ENCODE measurements at regions not wholly inside any gene's neighbourhood (a gene's known extent, or its start where the extent isn't known, plus 50 kb on each side); places are given as distances from the start of the nearest gene placed in this dataset.
"Not testable (repeated sequence)": the region's sequence is repeated elsewhere in the genome, so short reads cannot be mapped to it uniquely, and the experiment has no call there.

DNA sequence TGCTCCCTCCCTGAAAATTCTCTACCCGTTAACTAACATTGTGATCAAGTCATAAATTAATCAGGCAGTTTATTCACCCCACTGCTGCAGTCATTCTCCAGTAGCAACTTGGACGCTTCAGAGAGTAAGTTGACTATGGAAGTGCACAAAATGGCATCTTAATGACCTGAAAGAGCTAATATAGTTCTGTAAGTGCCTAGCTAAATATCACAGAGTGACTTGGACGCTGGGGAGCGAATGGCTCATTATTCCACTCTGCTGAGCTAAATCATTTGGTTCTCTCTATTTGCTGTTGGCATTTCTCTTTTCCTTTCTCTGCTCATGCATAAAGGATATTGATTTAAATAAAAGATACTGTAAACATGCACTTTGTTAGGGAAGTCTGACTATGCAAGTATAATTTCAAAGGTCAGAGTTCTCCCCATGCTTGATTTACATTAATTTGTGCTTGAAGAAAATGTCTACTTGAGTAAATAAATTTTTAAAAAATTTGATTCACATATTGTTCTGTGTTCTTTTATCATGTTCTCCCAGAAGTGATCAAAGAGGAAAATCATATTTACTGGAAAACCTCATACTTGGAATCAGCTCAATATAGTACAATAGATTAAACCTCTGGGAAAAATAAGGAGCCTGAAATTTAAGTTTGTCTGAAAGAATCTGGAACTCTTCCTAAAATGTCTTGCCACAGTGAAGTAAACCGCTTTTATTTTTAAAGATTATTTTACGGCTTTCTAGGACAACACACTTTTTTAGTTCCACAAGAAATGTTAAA, 169.5 kb upstream of the HAPLN1 start:
- DNase-seq (ENCODE audit: low spot score) = no peak

DNA sequence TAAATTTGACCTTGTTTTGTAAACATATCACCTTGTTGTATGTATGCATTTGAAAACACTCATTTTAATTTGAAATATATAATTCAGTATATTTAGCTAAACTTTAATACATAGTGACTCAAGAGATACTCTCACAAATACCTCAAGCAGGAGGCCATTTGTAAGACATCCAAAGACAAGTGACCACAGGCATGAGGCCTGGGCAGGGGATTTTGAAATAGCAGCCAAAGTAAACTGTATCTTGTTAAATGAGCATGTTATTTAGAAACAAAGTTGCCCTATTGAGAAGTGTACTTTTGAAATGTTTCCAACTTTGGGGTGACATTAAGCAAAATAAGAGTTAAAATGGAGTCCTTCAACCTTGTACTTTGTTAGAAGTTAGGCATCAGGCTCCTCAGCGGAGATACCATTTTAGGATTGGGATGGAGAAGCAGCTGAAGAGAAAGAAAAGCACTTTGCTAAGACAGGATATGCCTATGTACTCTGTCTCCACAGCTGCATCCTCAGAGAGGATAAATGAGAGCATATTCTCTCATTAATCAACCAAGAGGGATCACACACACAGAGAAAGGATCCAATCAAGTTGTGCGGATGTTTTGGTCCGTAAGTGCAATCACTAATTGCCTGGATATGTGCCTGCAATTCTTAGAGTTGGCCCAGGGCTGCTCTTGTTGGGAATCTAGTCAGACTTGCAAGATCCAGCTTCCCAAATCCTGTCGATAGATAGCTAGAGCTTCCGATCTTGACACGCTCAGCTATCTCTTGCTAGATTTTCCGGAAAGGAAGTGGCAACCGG, 157.5 kb upstream of the HAPLN1 start:
- DNase-seq (ENCODE audit: low spot score) = no peak

DNA sequence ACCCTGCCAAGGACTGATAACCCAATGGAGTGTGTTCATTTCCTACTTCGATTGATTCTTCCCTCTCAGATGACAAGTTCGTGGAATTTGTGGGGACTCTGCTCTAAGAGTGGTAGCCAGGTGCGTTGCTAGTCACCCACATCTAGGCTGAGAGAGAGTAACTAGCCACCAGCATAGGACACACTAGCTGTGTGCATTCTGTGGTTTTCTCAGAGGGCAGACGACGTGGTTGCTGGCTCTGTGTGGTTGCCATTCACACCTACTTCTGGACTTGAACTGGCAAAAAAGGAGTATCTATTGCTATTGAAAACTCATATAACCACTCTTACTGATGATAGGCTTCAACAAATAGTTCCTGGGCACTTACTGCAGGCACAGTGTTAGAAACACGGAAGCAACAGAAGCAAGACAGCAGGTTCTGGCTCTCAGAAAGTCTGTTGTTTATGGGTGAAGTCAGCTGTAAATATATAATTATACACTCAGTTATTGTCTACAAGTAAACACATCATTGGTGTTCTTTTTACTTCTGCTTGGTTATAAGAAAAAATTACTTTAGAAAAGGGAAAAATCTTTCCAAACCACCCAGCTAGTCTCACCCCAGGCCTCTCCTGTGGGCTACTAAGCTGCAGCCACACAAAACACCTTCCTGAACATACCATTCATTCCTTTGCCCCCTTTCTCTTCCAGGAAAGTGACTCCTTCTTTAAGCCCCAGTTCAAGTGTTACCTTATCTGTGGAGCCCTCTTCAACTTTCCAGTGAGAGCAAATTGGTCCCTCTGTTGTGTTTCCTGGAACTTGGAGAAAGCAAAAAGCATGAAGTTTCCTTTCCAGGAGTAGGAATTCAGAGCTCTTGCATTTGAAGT, 151.1 kb upstream of the HAPLN1 start:
- no peak for DNase-seq (ENCODE audit: low spot score)

DNA sequence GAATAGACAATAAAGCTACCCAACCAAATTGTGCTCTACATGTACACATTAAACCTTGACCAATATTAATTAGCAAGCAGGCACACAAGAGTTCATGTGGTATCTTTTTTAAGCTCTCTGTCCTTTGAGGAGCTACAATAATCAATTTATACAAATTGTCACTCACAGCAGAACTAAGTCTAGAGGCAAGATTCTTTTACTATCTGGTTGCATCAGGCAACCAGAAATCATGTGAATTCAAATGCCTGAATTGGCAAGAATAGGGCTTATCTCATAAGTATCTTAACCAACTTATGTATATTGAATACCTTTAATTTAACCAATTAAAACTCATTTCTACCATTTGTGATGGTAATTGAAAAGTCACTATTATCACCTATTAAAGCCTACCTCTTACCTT, 145.5 kb upstream of the HAPLN1 start:
- no peak for DNase-seq (ENCODE audit: low spot score)

DNA sequence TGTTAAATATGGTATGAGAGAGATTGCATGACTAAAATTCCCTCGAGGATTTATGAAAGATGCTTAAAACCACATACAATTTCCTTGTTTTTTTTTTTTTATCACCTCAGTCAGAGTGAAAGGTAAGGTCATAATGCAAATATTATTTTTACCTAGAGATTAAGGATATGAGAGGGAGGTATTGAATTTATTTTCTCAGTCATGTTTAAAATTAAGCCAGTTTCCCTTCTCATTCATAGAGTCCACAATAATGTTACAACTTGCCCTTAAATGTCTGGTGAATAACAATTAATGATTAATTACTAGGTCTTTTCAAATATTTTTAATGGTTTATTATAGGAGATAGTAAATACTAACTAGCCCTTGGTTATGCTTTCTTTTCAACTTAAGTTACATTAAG, 144.9 kb upstream of the HAPLN1 start:
- no peak for DNase-seq (ENCODE audit: low spot score)

DNA sequence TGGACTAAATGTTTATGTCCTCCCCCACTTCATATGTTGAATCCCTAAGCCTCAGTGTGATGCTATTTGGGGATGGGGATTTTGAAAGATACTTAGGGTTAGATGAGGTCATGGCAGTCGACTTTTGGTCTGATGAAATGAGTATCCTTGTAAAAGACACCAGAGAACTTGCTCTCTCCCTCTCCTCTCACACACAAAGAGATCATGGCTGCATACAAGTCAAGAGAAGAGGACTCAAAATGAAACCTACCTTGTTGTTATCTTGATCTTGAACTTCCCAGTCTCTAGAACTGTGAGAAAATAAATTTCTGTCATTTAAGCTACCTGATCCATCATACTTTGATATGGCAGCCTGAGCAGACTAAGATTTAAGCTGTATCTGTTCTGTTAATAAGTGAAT, 144.0 kb upstream of the HAPLN1 start:
- no peak for DNase-seq (ENCODE audit: low spot score)

DNA sequence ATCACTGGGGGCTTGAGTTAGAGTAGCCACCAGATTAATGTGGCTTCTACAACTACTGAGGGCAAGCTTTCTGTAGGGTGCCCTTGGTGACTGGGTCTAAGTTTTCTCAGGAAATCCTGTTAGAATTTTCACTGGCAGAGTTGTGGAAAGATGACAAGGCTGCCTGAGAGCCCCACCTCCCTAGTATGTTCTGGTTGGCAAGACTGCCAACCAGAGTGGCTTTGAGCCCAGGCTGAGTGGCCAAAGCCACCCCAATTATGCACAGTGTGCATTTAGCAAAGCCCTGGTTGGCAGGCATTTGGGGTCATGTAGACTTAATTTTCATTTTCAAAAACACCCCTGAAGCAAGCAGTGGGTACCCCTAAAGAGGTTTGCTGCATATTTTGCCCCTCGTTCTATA, 136.7 kb upstream of the HAPLN1 start:
- DNase-seq (ENCODE audit: low spot score) = no peak

DNA sequence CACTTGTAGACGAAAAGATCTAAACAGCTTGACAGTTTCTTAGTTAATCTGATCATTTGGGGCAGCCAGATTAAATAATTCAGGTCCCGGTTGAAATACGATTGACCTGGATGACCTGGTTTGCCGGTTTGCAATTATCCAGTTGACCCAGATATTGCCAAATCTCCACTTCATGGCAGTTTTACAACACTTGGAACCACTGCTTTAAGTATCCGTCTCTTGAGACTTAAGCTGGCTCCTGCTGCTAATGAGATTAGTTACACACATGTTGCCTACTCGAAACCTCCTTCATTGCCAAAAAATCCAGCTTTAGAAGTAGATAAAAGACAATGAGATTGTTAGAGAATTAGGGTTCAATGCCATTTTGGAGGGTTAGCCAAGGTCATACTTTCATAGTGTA, 136.2 kb upstream of the HAPLN1 start:
- DNase-seq (ENCODE audit: low spot score) = no peak

DNA sequence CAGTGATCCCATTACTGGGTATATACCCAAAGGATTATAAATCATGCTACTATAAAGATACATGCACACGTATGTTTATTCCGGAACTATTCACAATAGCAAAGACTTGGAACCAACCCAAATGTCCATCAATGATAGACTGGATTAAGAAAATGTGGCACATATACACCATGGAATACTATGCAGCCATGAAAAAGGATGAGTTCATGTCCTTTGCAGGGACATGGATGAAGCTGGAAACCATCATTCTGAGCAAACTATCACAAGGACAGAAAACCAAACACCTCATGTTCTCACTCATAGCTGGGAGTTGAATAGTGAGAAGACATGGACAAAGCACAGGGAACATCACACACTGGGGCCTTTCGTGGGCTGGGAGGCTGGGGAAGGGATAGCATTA, 129.8 kb upstream of the HAPLN1 start:
- DNase-seq (ENCODE audit: low spot score) = not testable (repeated sequence)

DNA sequence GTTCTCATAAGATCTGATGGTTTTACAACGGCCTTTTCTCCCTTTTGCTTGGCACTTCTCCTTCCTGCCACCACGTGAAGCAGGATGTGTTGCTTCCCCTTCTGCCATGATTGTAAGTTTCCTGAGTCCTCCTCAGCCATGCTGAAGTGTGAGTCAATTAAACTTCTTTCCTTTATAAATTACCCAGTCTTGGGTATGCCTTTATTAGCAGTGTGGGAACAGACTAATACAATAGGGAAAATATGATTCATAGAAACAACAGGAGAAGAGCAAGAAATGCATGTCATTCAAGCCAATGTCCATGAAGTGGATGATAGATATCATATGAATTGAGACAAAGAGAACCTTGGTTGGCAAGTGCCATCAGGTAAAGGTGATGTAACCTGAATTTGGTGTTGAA, 128.3 kb upstream of the HAPLN1 start:
- DNase-seq (ENCODE audit: low spot score) = no peak

DNA sequence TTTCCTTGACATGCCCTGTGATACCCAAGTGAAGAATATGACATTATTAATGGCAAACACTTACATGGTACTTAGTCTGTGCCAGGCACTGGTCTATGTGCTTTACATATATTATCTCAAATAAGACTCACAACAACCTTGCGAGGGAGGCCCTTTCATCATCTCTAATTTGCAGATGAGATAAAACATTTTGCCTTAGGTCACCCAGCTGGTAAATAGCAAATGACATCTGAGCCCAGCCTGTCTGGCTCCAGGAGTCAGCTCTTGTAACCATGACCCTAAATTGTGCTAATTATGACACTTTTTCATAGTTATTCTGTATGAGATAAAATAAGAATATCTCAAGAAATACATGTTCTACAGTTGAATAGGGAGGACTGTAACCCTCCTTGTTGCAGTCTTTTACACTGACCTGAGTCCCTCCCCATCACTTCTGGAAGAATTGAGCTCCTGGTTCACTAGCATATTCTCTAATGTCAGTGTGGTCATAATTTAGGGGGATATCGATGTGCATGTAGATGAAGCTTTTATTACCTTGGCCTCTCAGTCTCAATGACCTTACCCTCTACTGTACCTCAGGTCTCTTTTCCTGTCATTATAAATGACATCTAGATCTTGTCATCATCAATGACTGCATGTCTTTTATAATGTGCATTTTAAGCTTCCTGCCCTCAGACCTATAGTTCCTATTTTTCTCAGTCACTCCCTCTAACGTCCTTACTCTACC, 126.1 kb upstream of the HAPLN1 start:
- DNase-seq (ENCODE audit: low spot score) = no peak

DNA sequence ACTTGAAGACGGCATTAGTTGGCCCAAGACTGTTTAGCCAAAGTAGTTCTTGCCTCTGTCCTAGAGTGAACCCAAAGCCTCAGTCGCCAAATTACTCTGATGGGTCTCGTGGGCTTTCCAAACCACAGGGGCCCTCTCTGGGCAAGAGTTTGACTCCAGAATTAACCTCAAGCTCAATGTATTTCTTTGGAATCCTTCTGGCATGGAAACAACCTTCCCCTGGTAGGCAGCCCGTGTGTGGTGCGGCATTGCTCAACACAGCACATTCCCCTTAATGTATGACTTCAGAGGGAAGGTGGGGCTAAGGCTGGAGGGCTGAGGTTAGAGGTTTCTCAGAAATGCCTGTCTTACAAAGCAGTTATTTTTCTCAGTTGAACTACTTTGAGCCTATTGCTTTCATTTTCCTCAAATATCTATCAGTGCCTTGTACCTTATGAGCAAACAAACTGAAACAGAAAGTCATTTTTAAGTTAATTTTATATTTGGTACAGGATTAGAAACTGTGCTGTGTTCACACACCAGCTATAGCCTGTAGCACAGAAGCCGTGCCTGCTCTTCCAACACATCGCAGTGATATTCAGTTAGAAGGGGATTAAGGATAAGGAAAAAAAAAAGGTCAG, 123.9 kb upstream of the HAPLN1 start:
- DNase-seq (ENCODE audit: low spot score) = peak; percentile 1

DNA sequence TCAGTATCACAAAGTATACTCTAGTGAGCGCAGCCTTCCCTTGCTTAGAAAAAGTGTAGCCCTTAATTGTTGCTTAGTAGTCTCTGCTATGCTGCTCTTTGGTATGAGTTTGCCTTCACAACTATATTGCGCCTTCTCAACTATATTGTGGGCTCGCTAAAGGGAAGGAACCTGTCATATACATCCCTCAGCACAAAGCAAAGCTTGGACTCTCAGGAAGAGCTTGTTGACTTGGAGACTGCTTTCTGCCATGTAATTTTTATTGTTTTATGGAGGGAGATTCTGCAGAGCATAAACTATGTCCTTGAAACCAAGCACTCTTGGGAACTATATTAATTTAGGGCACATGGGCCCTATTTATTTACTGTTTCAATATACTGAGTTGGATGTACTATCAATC, 119.1 kb upstream of the HAPLN1 start:
- DNase-seq (ENCODE audit: low spot score) = no peak

DNA sequence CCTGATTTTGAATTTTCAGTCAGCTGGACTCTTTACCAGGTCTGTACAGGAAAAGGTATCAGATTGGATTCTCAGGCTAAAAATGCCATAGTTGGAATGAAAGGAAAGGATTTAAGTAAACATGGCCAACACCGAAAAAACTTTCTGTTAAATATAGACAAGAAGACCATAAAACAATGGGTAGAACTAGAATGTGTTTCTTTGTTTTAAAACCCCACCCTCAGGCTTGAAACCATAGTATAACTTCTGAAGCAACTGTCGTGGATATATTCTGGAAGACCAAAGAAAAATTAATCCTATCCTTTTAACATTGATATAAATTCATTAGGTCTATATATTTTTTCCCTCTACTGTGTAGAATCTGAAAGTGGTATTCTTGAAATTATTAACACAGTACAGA, 118.6 kb upstream of the HAPLN1 start:
- no peak for DNase-seq (ENCODE audit: low spot score)

DNA sequence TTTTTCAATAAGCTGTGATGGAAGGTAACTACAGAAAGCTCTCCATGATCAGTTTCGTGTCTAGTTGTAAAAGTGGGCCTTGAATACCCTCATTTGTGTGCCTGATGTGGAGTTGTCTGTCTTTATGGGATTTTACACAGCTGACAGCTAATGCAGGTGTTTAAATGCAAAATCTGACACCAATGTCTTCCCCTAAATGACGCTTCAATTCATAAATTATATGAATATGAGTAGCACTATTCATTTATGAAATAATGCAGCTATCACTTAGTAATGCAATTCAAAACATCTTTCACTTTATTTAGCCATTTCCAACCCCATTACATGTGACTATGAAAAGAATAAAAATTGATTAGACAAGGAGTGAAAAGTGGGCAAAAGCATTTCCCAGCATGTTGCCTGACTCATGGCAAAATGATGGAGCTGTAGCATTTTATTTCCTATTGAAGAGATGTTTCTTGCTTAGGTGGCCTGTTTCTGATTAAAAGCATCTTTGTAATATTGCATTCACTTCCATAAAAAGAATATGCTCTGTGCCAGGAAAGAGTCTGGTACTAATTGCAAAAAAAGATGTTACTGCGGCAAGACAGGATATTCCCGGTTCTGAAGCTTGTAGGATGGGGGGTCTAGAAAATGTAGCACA, 116.7 kb upstream of the HAPLN1 start:
- DNase-seq (ENCODE audit: low spot score) = no peak

DNA sequence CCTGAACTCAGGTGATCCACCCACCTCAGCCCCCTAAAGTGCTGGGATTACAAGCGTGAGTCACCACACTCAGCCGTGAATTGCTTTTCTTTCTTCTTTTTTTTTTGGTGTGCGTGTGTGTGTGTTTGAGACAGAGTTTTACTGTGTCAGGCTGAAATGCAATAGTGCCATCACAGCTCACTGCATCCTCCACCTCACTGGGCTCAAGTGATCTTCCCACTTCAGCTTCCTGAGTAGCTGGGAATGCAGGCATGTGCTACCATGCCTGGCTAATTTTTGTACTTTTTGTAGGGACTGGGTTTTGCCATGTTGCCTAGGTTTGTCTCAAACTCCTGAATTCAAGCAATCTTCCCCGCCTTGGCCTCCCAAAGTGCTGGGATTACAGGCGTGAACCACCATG, 113.7 kb upstream of the HAPLN1 start:
- DNase-seq (ENCODE audit: low spot score) = no peak

DNA sequence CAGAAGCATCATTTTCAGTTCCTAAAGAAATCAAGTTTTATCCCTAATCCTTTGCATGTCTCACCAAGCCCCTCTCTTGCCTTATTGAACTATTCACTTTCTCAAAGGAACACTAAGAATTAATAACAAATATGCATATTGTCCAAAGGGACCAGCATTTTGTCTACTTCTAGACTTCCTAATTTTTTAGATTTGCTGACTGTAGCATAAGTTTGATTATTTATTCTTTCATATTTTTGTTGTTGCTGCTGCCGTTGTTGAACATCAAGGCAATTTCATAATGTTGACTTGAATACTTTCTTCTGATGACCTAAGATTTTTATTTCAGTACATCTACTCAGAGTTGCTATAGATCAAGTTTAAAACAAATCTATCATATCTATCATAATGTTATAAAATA, 111.2 kb upstream of the HAPLN1 start:
- no peak for DNase-seq (ENCODE audit: low spot score)

DNA sequence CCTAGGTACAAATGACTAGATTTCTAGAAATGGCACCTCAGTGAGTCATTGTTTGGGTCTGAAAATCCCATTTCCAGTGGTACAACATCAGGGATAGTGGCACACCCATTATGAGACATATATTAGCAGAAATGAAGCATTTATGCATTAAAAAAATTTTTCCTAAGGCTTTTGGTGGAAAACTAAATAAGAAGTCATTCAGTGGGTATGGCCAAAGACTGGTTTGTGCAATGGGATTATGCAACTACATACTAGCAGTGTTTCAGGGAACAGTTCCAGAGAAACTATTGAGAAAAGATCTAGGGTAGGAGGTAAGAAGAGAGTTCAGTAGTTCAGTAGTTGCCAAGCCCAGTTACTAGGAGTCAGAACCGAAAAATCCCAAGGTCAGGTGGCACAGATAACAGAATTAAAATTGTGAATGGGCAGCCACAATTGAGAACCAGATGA, 106.5 kb upstream of the HAPLN1 start:
- no peak for DNase-seq (ENCODE audit: low spot score)

DNA sequence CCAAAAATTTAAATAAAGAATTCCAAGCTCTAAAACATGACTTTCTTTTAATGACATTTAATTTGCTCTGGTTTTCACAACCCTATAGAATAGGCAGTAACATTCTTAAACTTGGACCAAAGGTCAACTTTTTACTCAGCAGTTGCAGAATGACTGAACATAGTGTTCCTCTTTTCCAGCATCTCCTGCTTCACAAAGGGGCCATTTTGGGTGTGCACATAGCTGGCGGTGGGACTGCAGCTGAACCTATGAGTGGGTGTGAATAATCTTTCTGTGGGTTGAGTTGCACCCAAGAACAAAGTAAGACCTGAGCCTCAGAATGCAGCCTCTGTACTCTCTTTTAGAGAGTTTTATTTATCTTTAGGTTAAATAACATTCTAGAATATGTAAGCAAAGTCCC, 96.9 kb upstream of the HAPLN1 start:
- no peak for DNase-seq (ENCODE audit: low spot score)

DNA sequence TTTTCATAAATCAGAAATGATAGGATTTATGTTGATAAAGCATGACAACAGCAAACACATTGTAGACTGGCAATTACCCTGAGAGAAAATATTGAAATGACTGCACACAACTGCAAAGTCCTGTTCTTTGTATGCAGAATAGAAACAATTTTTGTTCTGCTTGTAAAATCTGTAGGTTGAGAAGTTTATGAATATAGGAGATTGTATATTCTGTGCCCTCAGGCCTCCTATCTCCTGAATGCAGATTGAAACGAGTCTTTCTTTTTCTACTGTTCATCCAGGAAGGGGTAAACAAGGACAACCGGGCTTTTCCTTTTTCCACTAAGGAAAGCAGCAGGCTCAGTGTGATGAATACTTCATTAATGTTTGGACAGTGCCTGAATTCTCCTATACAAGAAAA, 95.0 kb upstream of the HAPLN1 start:
- no peak for DNase-seq (ENCODE audit: low spot score)

DNA sequence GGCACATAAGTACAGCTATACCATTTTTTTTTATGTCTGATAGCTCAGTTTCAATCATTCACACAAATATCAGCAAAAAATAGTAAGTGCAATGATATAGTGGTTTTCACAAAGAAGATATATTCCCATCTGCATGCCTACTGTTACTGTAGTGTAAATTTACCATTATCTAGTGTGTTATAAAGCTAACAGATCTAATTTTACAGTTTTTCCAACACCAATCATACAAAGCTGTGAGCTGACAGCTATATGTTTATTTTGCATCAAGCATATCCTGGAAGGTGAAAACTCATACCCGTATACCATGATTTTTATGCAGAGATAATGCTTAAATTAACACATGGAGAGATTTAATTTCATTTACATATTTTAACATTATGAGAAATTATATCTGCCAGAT, 89.9 kb upstream of the HAPLN1 start:
- DNase-seq (ENCODE audit: low spot score) = no peak

Measured in CD4-positive, alpha-beta T cell treated with Interleukin-15 for 4 hours (primary cell).